GM19395 (cell line): ENCODE measurements at regions not wholly inside any gene's neighbourhood (a gene's known extent, or its start where the extent isn't known, plus 50 kb on each side); places are given as distances from the start of the nearest gene placed in this dataset.
"Not testable (repeated sequence)": the region's sequence is repeated elsewhere in the genome, so short reads cannot be mapped to it uniquely, and the experiment has no call there.

ENCODE experiments used
- ATAC-seq: cut with Tn5 transposase; IDR thresholded peaks from one replicate; pipeline ENCODE4 v1.9.1; 2021; ENCODE audit warnings: mild to moderate bottlenecking, moderate library complexity; ENCODE audit not compliant: unreplicated experiment

DNA sequence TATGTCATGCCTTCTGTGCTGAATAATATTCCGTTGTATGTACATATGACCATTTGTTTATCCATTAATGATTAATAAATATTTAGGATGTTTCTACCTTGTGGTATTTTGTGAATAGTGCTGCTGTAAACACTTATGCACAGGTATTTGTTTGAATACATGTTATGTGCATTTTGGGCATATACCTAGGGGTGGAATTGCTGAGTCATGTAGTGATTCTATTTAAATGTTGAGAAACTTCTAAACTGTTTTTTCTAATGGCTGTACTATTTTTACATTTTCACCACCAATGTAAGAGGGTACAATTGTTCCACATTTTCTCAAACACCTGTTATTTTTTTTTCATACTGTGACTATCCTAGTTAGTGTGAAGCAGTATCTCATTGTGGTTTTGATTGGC lies 1318.6 kb downstream of the TECRL start:
- no peak for ATAC-seq

DNA sequence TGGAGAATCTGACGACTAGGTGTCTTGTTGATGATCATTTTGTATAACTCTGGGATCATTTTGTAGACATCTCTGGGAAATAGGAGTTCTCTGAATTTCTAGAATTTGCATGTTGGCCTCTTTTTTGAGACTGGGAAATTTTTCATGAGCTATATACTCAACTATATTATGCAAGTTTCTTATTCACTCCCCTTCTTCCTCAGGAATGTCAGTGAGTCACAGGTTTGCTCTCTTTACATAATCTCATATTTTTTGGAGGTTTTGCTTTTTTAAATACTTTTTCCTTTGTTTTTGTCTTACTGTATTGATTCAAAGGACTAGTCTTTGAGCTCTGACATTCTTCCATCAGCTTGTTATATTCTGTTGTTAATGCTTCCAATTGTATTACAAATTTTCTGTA lies 1324.2 kb downstream of the TECRL start:
- no peak for ATAC-seq

DNA sequence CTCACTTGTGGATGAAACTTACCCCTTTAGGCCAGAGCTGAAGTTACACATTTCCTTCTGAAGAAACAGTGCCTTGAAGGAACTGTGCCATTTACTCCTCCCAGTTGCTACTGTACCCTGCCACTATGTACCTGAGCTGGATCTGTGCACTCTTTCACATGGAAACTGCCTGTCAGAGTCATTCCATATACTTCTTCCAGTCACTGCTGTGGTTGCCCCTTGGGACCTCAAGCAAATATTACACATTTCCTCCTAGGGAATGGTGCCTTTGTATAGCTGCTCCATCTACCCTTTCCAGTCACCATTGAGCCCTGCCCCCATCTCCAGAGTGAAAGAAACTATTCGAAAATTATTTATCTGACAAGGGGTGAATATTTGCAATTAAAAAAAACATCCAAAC lies 1328.3 kb downstream of the TECRL start:
- ATAC-seq, result no peak

GRCh38 chr4:63063760-63064159 lies 1345.5 kb downstream of the TECRL start:
- no peak for ATAC-seq

DNA sequence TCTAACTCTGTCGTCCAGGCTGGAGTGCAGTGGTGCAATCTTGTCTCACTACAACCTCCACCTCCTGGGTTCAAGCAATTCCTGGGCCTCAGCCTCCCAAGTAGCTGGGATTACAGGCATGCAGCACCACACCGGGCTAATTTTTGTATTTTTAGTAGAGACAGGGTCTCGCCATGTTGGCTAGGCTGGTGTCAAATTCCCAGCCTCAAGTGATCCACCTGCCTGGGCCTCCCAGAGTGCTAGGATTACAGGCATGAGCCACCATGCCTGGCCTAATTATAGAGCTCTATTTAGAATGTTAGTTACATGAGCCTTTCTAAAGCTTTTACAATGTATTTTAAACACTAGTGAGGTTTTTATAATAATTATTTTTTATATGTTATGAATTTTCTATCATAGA lies 1346.4 kb downstream of the TECRL start:
- not testable (repeated sequence) for ATAC-seq

DNA sequence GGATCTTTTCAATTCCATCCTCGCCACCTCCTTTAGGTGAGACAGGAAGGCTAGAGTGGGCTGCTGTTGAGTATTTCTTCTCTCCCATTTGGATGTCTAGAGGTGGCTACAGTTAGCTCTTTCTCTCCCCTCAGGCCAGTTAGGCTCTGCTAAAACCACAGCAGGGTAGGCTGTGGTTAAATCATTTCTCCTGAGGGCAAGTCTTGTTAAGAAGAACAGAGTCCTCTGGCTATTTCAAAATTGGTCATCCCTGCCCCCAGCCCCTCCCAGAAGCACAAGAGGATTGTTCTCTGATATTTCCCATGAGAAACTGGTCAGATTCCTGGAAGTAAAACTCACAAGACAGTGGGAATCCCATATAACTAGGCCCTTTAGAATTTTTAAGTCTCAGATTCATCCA lies 1359.5 kb downstream of the TECRL start:
- ATAC-seq, result no peak

GRCh38 chr4:63049278-63049677 lies 1360.0 kb downstream of the TECRL start:
- no peak for ATAC-seq

- no peak for ATAC-seq
These were observed 1372.9 kb downstream of the TECRL start for GRCh38 chr4:63036159-63036866.

GRCh38 chr4:63029380-63029779 lies 1379.9 kb downstream of the TECRL start:
- ATAC-seq, result no peak

DNA sequence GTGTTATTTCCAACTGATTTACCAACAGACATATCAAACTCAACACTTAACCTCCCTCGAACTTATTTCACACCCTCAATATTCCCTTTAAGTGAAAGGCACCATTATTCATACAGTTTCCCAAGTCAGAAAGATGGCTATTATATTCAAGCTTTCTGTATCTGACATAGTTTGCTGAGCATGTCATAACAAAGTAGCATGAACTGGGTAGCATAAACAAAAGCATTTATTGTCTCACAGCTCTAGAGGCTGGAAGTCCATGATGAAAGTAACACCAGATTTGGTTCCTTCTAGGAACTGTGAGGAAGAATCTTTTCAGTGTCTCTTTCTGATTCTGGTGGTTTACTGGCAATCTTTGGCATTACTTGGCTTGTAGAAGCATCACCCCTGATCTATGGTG lies 1388.6 kb downstream of the TECRL start:
- ATAC-seq, result no peak

DNA sequence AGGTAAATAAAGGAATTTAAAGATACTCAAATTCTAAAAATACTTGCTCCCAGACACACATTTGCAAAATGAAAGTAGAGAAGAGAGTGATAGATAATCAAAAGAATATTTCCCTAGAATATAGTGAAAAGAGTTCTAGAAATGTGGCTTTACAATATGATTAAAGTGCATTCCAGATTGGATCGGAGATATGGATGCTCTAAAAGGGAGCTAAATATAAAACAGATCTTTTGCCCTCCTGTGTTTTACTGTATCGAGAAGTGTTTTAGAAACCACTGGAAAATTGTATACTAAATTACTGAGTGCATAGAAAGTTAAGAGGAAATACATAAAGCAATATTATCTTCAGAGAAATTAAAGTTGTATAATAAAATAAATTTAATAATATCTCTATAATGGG lies 1392.0 kb downstream of the TECRL start:
- no peak for ATAC-seq

GRCh38 chr4:62970846-62971245 lies 1438.4 kb downstream of the TECRL start:
- no peak for ATAC-seq

DNA sequence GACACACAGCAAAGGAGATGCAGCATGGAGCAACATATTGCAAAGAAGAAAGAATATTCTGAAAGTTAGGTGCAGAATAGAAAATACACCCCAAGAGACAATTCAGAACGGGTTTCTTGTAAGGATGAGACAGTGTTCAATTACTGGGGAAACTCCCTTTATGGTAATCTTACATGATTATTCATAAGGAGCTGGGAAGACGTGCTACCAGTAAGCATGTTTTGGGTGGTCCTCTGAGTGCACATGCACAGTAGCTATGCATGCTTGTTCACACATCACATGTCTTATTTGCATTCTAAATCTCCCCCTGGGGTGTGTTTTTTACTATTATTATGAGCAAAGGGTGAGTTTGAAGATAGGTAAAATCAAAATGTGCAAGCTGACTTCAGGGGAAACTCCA lies 1448.8 kb downstream of the TECRL start:
- no peak for ATAC-seq

- ATAC-seq, result no peak
These were observed 1455.5 kb downstream of the TECRL start for GRCh38 chr4:62953752-62954151.

DNA sequence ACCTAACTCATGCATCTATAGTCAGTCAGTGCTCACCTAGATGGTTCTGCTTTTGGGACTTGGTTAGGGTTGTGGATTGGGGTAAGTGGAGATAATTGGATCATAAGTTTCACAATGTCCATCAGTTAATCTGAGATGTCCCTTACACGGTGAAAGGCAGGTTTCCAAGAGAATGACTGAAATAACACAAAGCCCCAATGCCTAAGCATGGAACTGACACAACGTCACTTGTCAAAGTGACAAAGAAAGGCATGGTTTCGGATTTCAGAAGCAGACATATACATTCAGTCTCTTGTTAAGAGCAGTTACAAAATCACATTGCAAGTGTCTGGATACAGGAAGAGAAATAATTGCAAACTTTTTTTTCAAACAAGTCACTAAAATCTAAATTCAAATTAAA lies 1456.9 kb downstream of the TECRL start:
- no peak for ATAC-seq

GRCh38 chr4:62948108-62948507 lies 1461.1 kb downstream of the TECRL start:
- no peak for ATAC-seq

DNA sequence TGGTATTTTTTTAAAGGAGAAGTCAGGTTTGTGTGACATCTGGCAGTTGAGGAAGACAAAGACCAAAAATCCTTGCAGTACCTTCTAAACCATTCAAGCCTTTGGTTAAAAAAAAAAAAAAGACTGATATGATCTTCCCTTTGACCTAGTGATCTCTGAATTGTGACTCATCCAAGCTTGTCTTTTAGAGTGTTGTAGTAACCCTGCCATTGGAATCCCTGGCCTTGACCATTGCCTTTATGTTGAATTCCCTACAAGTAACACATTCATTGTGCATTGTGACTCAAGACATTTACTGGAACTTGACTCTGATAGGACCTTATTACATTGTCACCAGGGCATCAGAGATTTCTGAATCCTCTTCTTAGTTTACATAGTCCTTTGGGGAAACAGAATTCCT lies 1469.0 kb downstream of the TECRL start:
- ATAC-seq, result no peak

- no peak for ATAC-seq
These were observed 1478.4 kb downstream of the TECRL start for GRCh38 chr4:62930884-62931283.

GRCh38 chr4:62928483-62928882 lies 1480.8 kb downstream of the TECRL start:
- ATAC-seq, result no peak

DNA sequence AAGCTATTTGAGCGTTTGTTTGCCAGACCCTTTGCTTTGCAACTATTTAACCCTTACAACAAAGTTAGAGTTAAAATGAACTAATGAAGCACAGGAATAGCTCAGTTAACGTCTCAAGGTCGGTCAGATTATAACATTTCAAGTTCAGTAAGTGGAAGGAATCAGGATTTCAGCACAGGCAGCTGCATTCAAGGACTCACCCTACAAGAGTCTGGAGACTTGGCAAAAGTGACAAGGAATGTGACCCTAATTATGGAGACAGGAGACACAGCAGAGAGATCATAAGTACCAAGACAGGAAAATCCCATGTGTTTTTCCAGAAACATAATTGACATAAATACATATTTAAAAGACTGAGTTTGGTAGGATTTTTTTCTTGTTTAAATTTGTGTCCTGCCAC lies 1481.7 kb downstream of the TECRL start:
- no peak for ATAC-seq

- ATAC-seq, result no peak
These were observed 1485.5 kb downstream of the TECRL start for GRCh38 chr4:62923783-62924182.

- ATAC-seq, result no peak
These were observed 1491.6 kb downstream of the TECRL start for GRCh38 chr4:62917649-62918048.

- ATAC-seq, result no peak
These were observed 1494.5 kb downstream of the TECRL start for GRCh38 chr4:62914758-62915157.
